Loucy (cell line): ENCODE measurements at regions not wholly inside any gene's neighbourhood (a gene's known extent, or its start where the extent isn't known, plus 50 kb on each side); places are given as distances from the start of the nearest gene placed in this dataset.

Experiments used
- EZH2phosphoT487 ChIP-seq: fragments of 200-600 bp; IDR thresholded peaks from 2 replicates; pipeline ENCODE4 v1.6.1; 2018; ENCODE audit warnings: antibody characterized with exemption, mild to moderate bottlenecking, moderate library complexity, borderline replicate concordance
- TF ChIP-seq, protein P1 (sequence below): fragments of 200-600 bp; sonication (generic); conservative IDR thresholded peaks from 2 replicates; pipeline ENCODE4 v1.5.1; 2014; ENCODE audit warnings: mild to moderate bottlenecking, antibody characterized with exemption, low read length

DNA sequence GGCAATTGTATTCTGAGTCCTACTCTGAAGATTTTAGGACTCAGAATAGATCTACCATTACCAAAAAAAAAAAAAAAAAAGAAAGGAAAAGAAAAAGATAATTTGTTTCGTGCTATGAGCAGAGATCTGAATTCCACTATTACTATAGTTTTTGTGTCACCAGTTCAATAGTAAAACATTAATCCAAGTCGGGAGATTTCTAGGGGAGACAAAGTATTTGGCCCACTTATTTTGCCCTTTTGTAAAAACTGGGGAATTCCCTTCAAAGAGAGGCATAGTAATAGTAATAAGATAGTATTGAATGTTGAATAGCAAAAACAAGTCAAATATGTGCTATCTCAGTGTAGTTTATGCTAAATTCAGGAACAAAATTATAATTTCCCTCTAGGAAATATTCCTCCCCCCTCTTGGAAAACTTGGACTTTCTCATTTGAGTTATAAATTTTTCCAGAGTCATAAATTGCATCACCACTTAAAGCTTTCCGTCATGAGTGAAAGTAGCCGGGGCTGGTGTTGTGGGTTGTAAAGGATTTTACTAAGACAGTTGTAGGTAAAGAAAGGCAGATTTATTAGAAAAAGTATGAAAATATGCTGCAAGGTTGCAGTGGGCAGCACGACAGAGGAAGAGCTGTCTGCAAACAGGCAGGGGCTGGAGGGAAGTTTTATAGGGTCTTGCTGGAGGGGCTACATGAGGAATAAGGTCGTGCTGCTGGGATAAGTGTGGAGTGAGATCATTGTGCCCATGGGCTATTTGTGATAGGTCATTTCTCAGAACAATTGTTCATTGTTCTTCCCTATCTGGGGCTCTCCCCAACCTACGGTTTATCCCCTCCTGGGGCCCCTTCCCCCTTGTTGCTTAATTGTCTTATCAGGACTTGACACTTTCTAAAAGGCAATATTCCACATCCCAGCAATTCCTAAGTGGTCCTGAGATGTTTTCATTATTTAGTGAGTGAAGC is 1009.9 kb downstream of the PLA2G4A start:
- TF ChIP-seq, protein P1, sequence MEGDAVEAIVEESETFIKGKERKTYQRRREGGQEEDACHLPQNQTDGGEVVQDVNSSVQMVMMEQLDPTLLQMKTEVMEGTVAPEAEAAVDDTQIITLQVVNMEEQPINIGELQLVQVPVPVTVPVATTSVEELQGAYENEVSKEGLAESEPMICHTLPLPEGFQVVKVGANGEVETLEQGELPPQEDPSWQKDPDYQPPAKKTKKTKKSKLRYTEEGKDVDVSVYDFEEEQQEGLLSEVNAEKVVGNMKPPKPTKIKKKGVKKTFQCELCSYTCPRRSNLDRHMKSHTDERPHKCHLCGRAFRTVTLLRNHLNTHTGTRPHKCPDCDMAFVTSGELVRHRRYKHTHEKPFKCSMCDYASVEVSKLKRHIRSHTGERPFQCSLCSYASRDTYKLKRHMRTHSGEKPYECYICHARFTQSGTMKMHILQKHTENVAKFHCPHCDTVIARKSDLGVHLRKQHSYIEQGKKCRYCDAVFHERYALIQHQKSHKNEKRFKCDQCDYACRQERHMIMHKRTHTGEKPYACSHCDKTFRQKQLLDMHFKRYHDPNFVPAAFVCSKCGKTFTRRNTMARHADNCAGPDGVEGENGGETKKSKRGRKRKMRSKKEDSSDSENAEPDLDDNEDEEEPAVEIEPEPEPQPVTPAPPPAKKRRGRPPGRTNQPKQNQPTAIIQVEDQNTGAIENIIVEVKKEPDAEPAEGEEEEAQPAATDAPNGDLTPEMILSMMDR, result no peak
- TF ChIP-seq EZH2phosphoT487, result no peak
